Fibroblast of skin of right biceps (primary cell): ENCODE measurements at regions not wholly inside any gene's neighbourhood (a gene's known extent, or its start where the extent isn't known, plus 50 kb on each side); places are given as distances from the start of the nearest gene placed in this dataset.
A peak's percentile ranks its signal among the peaks of the same experiment; 100 is the strongest.

ENCODE experiments used
- DNase-seq: peaks from one replicate; pipeline ENCODE4 v3.0.0-alpha.2; 2013

DNA sequence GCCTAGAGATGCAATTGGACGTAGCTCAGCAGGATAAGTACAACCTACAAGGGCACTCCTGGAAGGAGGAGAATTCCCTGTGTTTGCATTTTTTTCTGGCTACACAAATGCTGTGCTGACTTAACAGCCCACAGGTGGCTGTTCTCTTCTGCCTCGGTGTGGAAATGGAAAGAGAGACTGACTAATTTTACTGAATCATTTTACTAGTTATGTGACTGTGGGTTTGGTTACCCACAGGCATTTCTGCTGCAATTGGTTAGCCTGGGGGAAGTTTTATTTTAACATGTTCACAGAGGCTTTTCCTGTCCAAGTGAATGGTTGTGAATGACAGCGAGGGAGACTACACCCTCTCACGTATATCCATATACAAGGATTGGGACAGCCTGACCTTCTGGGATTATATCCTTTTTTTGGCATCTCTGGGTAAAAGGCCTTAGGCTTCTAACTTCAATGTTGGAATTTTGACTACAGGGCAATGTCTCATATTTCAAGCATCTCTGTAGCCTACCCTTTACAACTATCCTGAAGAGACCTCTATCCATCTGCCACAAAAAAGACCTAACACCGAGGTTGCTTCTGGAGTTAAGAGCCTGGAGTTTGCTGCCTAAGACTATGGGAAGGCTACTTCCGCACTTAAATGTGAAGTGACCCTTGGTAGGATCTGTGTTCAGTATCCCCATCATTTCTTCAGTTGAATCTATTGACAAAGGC, 67.2 kb upstream of the TP63 start:
- peak; percentile 95 for DNase-seq

- no peak for DNase-seq
Measured at GRCh38 chr3:189566550-189567130, 64.5 kb upstream of the TP63 start.

GRCh38 chr3:189567322-189567721, 63.9 kb upstream of the TP63 start:
- no peak for DNase-seq

- DNase-seq: no peak
Measured at GRCh38 chr3:189567766-189568420, 63.3 kb upstream of the TP63 start.

- no peak for DNase-seq
Measured at GRCh38 chr3:189568961-189569360, 62.2 kb upstream of the TP63 start.

- DNase-seq: no peak
Measured at GRCh38 chr3:189569473-189569872, 61.7 kb upstream of the TP63 start.

DNA sequence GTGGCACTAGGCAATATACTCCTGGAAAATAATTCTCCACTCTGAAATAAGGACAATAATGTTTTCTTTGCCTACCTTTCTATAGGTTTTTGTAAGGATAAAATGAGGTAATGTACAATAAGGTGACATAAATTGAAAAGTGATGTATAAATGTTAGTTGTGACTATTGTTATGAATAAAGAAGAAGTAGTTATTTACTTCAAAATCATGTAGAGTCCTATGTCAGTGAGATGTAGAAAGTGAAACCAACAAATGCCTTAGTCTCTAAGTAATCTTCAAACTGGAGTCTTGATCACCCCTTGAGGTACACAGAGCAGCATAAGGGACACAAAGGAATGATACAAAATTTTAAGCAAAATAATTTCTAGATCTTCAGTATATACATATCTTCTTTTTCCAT, 60.3 kb upstream of the TP63 start:
- DNase-seq: no peak

- DNase-seq: peak; percentile 49
Measured at GRCh38 chr3:189572249-189572648, 58.9 kb upstream of the TP63 start.

GRCh38 chr3:189573004-189573403, 58.2 kb upstream of the TP63 start:
- DNase-seq: no peak

DNA sequence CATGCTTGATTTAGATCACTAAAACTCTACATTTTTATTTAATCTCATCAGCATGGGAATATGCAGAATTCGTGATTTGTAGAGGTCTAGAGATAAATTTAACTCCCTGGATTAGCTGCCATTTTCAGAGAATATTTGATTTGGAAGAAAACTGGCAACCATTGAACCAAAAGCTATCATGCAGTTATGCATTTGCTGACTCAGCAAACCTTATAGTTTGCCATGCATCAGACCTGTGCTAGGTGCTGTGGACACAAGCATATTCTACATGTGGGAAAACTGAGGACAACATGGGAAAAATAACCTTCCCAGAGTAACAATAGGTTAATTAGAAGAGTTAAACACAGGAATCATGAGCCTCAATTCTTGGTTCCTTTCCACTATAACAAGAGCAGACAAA, 54.7 kb upstream of the TP63 start:
- DNase-seq: no peak

- no peak for DNase-seq
Measured at GRCh38 chr3:189577050-189577951, 53.9 kb upstream of the TP63 start.

DNA sequence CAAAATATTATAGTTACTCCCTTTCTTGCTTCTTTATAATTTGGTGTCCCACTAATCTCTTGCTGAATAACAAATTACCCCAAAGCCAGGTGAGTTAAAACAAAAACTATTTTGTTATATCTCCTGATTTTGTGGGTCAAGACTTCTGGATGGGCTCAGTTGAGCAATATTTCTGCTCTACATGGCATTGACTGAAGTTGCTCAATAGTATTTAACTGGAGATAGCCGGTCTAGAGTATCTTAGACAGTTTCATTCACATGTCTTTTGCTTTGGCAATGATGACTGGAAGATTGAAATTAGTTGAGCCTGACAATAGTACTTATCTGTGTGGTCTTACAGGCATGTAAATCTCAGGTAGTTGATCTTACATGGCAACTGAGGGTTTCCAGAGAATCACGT, 51.0 kb upstream of the TP63 start:
- no peak for DNase-seq
